ENCODE measurements at regions not wholly inside any gene's neighbourhood (a gene's known extent, or its start where the extent isn't known, plus 50 kb on each side); places are given as distances from the start of the nearest gene placed in this dataset.

DNA sequence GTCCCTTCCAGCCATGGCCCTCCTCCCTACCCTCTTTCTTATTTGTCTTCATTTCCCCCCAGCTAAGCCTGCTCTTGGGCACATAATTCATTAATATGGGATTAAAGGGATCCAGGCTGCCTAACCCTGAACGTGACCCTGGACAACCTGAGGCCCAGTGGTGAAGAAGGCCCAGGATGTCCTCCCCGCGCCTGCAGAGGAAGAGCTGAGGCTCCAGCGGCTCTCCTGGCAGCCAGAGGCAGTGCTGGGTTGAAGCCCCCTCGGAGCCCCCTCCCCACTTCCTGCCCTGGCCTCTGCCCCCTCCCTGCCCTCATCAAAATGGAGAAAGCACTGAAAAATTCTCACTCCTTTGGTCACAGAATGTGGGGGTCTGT is 96.5 kb upstream of the ATP2B2 start (continued):
- TF ChIP-seq, protein P1, sequence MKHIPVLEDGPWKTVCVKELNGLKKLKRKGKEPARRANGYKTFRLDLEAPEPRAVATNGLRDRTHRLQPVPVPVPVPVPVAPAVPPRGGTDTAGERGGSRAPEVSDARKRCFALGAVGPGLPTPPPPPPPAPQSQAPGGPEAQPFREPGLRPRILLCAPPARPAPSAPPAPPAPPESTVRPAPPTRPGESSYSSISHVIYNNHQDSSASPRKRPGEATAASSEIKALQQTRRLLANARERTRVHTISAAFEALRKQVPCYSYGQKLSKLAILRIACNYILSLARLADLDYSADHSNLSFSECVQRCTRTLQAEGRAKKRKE (CRISPR knock-in tag; IDR thresholded peaks at IDR 0.05; ENCODE audit: low read depth), result no peak
- no peak for TF ChIP-seq HEYL (CRISPR knock-in tag; IDR thresholded peaks at IDR 0.05)

DNA sequence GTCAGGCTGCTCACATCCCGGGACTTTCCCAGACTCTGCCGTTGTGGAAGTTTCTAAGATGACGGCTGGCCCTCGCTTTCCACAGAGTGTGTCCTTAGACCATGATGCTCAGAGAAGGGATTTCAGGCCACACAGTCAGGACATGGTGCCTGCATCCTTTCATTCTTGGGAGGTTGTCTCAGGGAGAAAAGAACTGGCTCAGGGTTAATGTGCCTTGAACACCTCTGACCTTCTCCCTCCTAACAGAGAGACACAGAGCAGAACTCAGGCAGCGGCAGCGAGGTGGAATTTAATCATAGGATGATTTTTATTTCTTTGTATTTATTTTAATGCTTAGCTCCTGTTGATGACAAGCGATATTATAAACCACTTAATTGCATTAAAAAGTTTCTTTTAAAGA is 96.9 kb upstream of the ATP2B2 start:
- 59% methylated on average over 7 of the region's 7 CpGs for WGBS (ENCODE audit: missing lambda C conversion rate)
- Histone ChIP-seq H3K27ac (no peak overlapping the region), H3K4me1 (no peaks in the 10 kb centered on the region), H3K9me3 (no peaks in the 10 kb centered on the region), H3K4me3 (no peak overlapping the region), H3K4me2 (no peak overlapping the region)
- POLR2A ChIA-PET, result no interaction called here
- DNase-seq (ENCODE audit: low read depth in 1 of 2, low spot score in 1 of 2), result no peak
- no peak for TF ChIP-seq KDM1A (IDR thresholded peaks at IDR 0.05; ENCODE audit: low read depth)
- no peak for TF ChIP-seq CHD2 (IDR thresholded peaks at IDR 0.05; ENCODE audit: low read length, partially characterized antibody)
- TF ChIP-seq RNF2 (IDR thresholded peaks at IDR 0.05; ENCODE audit: borderline replicate concordance, low read depth), result no peak
- no peak for TF ChIP-seq MYC (IDR thresholded peaks at IDR 0.05; ENCODE audit: borderline replicate concordance, low read length)
- TF ChIP-seq TP53 (CRISPR knock-in tag; IDR thresholded peaks at IDR 0.05), result no peak
- TF ChIP-seq ZFP36 (IDR thresholded peaks at IDR 0.05; ENCODE audit: borderline replicate concordance, partially characterized antibody), result no peak
- TF ChIP-seq FOXS1 (CRISPR knock-in tag; IDR thresholded peaks at IDR 0.05), result no peak
- no peak for TF ChIP-seq BHLHE40 (IDR thresholded peaks at IDR 0.05; ENCODE audit: low read depth, low read length)
- TF ChIP-seq RFX5 (IDR thresholded peaks at IDR 0.05), result no peak
- no peak for TF ChIP-seq JUNB (IDR thresholded peaks at IDR 0.05)
- no peak for TF ChIP-seq MAZ (IDR thresholded peaks at IDR 0.05; ENCODE audit: borderline replicate concordance, low read depth, low read length)
- TF ChIP-seq, protein P2, sequence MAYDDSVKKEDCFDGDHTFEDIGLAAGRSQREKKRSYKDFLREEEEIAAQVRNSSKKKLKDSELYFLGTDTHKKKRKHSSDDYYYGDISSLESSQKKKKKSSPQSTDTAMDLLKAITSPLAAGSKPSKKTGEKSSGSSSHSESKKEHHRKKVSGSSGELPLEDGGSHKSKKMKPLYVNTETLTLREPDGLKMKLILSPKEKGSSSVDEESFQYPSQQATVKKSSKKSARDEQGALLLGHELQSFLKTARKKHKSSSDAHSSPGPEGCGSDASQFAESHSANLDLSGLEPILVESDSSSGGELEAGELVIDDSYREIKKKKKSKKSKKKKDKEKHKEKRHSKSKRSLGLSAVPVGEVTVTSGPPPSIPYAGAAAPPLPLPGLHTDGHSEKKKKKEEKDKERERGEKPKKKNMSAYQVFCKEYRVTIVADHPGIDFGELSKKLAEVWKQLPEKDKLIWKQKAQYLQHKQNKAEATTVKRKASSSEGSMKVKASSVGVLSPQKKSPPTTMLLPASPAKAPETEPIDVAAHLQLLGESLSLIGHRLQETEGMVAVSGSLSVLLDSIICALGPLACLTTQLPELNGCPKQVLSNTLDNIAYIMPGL (CRISPR knock-in tag; IDR thresholded peaks at IDR 0.05; ENCODE audit: borderline replicate concordance), result no peak
- no peak for TF ChIP-seq JUN (IDR thresholded peaks at IDR 0.05)
- no peak for TF ChIP-seq RARB (CRISPR knock-in tag; IDR thresholded peaks at IDR 0.05)
- TF ChIP-seq HEYL (CRISPR knock-in tag; IDR thresholded peaks at IDR 0.05), result no peak
- TF ChIP-seq, protein P3, sequence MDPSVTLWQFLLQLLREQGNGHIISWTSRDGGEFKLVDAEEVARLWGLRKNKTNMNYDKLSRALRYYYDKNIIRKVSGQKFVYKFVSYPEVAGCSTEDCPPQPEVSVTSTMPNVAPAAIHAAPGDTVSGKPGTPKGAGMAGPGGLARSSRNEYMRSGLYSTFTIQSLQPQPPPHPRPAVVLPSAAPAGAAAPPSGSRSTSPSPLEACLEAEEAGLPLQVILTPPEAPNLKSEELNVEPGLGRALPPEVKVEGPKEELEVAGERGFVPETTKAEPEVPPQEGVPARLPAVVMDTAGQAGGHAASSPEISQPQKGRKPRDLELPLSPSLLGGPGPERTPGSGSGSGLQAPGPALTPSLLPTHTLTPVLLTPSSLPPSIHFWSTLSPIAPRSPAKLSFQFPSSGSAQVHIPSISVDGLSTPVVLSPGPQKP (IDR thresholded peaks at IDR 0.05; ENCODE audit: low read depth, low read length), result no peak
- TF ChIP-seq FOSB (CRISPR knock-in tag; IDR thresholded peaks at IDR 0.05), result no peak
- no peak for TF ChIP-seq CHD4 (IDR thresholded peaks at IDR 0.05; ENCODE audit: borderline replicate concordance)
- TF ChIP-seq CBX8 (IDR thresholded peaks at IDR 0.05), result no peak
- CTCF ChIA-PET, result no interaction called here
- no peak for ATAC-seq
- no peak for FAIRE-seq

DNA sequence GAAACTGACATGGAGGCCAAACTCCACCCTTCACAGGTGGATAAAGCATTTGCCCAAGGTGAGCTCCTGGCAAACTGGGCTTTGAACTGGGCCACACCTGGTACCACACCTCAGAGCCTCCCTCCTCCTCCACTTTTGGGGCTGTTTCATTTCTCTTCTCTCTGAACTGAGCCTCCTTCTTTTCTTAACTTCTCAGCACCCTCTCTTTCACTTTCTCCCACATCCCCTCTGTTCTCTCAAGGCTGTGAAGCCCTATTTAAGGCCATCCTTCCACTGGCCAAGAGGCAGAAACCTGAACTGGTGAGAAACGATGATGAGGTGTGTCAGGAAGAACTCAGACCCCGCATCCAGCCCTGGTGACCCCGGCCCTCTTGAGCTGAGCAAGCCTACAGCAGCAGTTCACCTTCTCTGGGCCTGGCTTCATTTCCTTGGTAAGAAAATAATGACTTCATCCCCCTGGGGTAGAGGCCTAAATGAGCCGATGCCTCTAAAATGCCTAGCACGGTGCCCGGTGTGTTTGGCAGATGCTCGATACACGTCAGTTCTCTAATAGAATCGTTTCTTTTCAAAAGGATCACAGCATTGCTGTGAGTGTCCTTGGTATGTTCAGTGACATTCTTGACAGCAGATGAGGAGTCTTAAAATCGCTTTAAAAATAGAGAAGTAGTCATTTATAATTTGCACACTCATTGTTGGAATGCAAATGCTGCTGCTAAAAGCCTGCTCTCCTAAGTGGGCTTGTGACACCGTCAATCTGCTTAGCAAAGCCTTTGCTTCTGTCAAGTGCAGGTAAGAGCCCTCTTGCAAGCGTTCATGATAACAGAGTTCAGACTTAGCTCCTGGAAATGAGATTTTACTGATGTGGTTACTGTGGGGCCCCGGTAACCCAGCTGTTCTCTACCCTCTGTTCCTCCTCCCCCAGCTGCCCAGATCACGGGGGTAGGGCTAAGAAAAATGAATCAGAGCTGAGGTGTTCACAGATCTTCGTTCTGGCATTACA is 97.7 kb upstream of the ATP2B2 start:
- H3K4me2 ChIP-seq, result no peak overlapping the region
- H3K4me3 ChIP-seq, result no peak overlapping the region
- no peak for DNase-seq (ENCODE audit: low read depth in 1 of 2, low spot score in 1 of 2)
- H3K4me1 ChIP-seq, result no peaks in the 10 kb centered on the region
- CTCF ChIA-PET, result interaction anchor here (1.0 kb wide), 1 partner anchor 343 kb away, joined by 3 read pairs; no protein-coding TSS in a partner anchor
- 28% methylated on average over 15 of the region's 15 CpGs for WGBS (ENCODE audit: missing lambda C conversion rate)
- H3K27ac ChIP-seq, result no peak overlapping the region
- no peak for FAIRE-seq
- POLR2A ChIA-PET, result no interaction called here
- no peak for ATAC-seq
- H3K9me3 ChIP-seq, result no peaks in the 10 kb centered on the region
- TF ChIP-seq ESRRA (IDR thresholded peaks at IDR 0.05; ENCODE audit: borderline replicate concordance, low read length) (no peak), TFCP2L1 (CRISPR knock-in tag; IDR thresholded peaks at IDR 0.05) (no peak), NPAS2 (CRISPR knock-in tag; IDR thresholded peaks at IDR 0.05; ENCODE audit: borderline replicate concordance) (no peak), MYC (IDR thresholded peaks at IDR 0.05; ENCODE audit: borderline replicate concordance, low read length) (no peak), PHF8 (IDR thresholded peaks at IDR 0.05; ENCODE audit: borderline replicate concordance, low read depth) (no peak), HOXB5 (CRISPR knock-in tag; IDR thresholded peaks at IDR 0.05) (no peak), RAD21 (conservative IDR thresholded peaks at IDR 0.05 in 1 of 2, IDR thresholded peaks at IDR 0.05 in 1 of 2) (no peak), BHLHE40 (IDR thresholded peaks at IDR 0.05; ENCODE audit: low read depth, low read length) (no peak), ZC3H11A (IDR thresholded peaks at IDR 0.05) (no peak), ZSCAN20 (CRISPR knock-in tag; IDR thresholded peaks at IDR 0.05) (no peak), EHMT2 (IDR thresholded peaks at IDR 0.05; ENCODE audit: low read depth) (no peak), HOXA7 (CRISPR knock-in tag; IDR thresholded peaks at IDR 0.05) (no peak)
- TF ChIP-seq, protein P4, sequence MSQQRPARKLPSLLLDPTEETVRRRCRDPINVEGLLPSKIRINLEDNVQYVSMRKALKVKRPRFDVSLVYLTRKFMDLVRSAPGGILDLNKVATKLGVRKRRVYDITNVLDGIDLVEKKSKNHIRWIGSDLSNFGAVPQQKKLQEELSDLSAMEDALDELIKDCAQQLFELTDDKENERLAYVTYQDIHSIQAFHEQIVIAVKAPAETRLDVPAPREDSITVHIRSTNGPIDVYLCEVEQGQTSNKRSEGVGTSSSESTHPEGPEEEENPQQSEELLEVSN (IDR thresholded peaks at IDR 0.05; ENCODE audit: borderline replicate concordance, low read depth), result no peak
- TF ChIP-seq, protein P5, sequence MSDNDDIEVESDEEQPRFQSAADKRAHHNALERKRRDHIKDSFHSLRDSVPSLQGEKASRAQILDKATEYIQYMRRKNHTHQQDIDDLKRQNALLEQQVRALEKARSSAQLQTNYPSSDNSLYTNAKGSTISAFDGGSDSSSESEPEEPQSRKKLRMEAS (IDR thresholded peaks at IDR 0.05), result no peak
